AG09309 (cell line): ENCODE measurements at regions not wholly inside any gene's neighbourhood (a gene's known extent, or its start where the extent isn't known, plus 50 kb on each side); places are given as distances from the start of the nearest gene placed in this dataset.
"Not testable (repeated sequence)": the region's sequence is repeated elsewhere in the genome, so short reads cannot be mapped to it uniquely, and the experiment has no call there.

Source experiments
- DNase-seq: peaks from one replicate; pipeline ENCODE4 v3.0.0-alpha.2; 2010; ENCODE audit warnings: low read depth
- H3K4me3 ChIP-seq: 2 replicates; pipeline ENCODE4 v1.5.1; 2011; ENCODE audit warnings: mild to moderate bottlenecking, low read depth, low read length, moderate library complexity; ENCODE audit not compliant: control insufficient read depth

DNA sequence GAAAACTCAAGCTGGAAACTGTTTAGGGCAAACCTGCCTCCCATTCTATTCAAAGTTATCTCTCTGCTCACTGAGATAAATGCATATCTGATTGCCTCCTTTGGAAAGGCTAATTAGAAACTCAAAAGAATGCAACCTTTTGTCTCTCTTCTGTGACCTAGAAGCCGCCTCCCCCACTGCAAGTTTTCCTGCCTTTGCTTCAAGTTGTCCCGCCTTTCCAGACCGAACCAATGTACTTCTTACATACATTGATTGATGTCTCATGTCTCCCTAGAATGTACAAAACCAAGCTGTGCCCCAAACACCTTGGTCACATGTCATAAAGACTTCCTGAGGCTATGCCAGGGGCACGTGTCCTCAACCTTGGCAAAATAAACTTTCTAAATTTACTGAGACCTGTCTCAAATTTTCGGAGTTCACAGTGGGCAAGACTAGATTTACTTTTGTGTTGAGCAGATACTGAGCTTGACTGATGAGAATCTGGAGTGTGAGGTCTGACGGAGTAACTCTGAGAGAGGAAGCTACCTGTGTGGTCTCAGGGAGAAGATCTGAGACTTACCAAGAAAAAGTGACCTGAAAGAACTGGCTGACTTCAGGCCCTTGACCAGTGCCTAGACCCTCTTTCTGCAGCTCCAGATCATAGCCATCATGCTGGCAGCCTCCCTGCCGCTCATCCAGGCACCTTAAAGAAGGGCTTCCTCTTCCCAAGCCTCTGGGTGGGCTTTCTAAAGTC is 124.7 kb upstream of the NBPF9 start:
- not testable (repeated sequence) for DNase-seq

DNA sequence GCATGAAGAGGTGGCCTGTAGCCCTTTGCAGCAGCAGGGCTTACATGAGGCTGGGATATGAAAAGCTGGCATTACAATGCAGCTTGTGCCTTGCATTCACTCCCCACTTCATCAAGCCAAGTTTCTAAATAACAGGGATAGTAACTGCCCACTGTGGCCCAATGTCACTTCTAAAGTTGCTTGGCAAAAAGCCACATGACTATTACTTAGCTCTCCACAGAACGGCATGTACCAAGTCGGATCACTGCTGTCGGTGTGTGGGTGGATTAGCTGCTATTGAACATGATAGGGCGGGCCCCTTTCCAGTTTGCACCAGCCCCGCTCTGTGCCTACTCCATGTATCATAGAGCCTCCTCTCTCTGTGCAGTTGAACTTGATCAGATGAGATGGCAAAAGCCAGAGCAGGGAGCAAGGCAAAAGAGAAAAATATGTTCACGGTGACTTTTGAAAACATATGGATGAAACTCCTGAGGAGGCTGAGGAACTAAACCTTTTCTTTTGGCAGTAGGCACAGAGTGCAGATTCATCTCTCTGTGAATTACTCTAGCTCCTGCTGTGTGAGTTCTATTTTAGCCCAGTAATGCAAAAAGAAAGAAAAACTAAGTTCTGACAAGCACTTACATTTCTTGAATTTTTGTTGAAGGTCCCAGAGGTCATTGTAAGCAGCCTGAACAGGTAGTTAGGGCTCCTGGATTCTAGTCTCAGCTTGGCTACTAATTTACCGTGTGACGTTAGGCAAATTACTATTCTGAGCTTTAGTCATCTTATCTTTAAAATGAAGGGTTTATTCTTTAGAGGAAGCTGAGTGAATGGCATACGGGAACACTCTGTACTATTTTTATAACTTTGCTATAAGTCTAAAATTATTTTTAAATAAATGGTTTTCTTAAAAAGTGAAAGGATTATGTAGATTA is 125.6 kb upstream of the NBPF9 start:
- DNase-seq, H3K4me3 ChIP-seq: not testable (repeated sequence)

More for the DNA sequence above, 124.7 kb upstream of the NBPF9 start:
- not testable (repeated sequence) for H3K4me3 ChIP-seq

DNA sequence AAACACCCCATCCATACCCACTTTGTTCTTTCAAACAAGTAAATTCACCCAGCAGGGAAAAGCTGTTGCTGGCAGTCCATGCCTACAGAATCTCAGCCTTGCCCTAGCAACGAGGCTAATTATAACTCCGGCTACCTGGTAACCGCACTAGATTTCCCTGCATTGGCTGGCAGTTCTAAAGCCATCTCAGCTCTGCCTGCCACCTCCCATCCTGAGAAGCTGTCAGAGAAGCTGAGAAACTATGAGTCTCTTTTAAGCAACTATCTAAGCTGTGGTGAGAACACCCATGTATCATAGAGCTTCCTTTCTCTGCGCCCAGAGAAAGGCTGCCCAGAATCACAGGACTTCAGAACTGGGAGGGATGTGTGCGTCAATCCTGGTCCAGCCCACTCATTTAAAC is 126.5 kb upstream of the NBPF9 start:
- not testable (repeated sequence) for DNase-seq, H3K4me3 ChIP-seq

DNA sequence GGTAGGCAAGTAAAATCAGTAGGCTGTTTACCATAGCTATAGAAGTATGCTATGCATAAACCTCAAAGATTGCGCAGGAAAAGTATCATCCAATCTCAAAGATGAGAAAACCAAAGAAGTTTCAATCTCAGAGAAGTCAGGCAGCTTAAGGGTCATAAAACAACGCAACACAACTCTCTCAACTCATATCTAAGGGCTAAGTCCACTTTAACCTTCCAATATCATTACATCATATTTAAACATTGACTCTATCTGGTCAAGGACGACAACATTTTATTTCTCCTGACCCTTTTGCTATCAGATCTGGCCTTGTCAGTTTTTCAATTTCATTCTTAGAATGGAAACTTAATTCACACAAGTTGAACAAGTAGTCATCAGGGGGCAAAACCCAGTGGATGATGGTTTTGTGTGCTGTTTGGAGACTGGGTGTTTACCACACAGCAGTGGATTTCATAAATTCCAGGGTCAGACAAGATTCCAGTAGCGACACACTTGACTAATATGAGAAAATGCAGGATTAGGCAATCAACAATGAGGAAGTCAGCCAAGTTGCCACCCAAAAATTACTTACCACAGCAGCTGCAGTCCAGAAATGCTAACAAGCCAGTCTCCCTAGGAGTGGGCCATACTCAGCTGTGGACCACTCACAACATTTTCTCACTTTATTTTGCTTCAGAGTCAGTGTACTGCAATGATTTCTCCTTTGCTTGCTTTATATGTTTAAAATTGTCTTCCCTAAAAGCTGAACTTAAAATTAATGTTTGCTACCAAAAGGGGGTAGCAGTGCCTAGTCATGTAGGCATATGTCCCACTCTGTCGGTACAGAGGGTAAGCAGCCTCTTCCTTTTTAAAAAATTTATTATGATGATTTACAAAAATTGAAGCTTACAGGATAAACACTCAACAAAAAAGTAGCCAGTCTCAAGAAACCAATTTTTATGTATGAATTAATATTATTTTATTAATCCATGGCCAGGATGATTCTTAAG is 131.9 kb upstream of the NBPF9 start:
- not testable (repeated sequence) for DNase-seq, H3K4me3 ChIP-seq

DNA sequence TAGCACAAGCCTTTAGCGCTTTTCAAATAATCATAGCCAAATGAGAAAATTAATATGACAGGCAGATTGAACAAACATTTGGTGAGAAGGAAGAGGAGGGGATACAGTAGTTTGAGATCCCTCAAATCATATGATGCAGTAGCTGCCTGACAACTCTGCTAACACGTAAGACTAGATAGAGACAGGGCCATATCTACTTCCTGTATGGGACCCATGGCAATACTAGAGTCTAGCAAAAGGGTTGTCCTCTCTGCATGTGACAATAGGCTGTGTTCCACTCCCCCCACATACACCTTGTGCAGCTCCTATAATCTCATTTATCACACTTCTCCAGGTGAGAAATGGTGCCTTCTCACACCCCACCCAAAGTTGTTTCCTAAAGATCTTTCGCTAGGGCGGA is 134.2 kb upstream of the NBPF9 start:
- not testable (repeated sequence) for H3K4me3 ChIP-seq, DNase-seq

DNA sequence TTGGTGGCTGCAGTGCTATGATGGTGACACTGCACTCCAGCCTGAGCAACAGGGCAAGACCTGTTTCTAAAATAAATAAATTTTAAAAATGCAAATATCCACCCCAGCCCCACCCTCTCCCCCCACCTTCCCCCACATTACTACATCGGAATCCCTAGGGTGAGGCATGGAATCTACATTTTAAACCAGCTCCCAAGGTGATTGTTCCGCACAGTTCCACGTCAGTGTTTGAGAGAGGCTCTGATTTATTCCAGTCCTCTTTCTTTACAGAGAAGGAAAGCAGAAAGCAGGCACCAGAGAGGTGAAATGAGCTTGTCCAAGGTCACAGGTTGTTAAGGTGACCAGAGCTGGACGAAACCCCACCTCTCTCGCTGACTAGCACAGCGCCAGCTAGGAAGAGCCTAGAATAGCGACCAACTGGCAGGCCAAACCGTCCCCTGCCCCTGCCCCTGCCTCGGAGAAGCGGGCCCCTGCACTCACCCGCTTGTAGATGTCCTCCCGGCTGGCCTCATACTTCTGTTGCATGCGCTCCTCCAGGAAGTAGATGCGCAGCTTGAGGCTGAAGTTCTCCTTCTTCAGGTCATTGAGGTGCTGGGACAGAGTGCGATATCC is 136.7 kb upstream of the NBPF9 start:
- DNase-seq, H3K4me3 ChIP-seq: not testable (repeated sequence)

DNA sequence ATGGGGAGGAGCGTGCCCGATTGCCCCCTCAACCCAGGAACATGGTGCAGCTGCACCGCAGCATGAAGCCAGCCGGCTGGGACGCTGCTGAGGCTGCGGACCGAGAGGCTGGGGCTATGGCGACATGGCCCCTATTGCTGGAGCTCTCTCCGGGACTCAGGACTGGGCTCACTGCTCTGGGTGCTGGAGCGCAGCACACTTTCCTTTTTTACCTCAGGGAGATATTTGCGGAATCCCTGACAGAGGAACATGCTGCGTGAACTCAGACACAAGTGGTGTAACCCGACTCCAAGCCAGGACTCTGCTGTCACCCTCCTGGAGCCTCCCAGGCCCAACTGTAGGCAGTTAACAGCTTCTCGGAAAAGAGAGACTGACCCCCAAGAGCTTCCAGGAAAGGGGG is 137.2 kb upstream of the NBPF9 start:
- not testable (repeated sequence) for H3K4me3 ChIP-seq, DNase-seq

DNA sequence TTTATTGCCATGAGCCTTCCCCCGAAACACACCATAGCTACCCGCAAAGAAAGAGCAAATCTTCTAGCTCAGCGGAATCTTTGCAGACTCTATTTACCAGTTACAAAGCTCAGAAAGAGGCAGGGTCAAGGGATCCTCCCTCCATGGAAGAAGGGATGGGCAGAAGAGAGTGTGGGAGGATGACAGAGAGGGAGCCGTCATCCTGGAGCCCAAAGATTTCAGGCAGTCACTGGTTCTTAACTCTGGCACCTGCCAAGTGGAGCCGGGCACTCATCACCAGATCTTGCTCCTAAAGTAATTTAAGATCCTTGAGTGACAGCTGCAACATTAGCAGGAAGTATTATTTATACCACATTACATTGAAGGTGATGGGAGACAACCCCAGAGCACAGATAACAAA is 137.9 kb upstream of the NBPF9 start:
- DNase-seq, H3K4me3 ChIP-seq: not testable (repeated sequence)

DNA sequence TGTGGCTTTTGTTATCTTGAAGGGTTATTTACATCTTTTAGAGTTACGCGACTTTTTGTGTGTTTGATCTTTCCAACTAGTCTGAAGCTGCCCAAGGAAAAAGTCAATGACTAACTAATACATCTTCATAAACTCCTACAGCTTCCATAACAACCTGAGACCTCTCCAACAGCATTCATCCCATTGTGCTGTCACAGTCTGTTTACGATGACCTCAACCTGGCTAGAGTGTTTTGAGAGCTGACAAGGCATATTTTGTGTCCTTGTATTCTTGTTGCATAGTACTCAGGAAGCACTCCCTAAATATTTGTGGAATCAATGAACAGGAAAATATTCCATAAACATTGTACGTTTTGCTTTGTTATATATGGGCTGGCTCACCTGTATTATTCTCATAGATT is 140.2 kb upstream of the NBPF9 start:
- not testable (repeated sequence) for H3K4me3 ChIP-seq, DNase-seq

DNA sequence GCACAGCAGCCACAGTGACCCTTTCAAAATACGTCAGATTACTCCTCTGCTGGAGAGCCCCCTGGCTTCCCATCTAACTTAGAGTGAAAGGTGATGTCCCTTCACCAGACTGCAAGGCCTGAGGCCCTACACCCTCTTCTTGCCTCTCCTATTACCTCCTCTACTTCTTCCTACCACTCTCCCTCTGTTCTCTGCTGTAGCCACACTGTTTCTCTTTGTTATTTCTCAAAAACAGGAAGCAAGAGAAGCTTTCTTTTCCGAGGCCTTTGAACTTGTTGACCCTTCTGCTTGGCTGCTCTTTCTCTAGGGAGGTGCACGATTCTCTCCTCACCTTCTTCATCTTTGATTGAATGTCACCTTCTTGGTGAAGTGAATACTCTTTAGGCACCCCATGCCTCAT is 141.3 kb upstream of the NBPF9 start:
- H3K4me3 ChIP-seq, DNase-seq: not testable (repeated sequence)

DNA sequence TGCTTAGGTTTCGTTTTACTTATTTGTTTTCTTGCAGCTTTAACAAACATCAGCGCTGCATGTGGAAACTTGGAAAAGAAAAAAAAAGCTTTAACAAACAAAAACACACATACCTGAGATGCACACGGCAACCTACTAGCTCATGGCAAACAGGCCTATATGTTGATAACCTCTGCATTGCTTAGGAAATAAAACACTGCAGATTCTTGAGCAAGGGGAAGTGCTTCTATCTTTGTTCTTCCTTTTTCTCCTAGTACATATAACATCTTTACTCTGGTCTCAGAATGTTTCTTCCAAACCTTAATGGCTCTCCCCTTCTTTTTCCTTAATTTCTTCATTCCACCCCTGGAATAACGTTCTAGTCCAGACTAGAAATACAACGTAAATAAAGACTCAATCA is 142.9 kb upstream of the NBPF9 start:
- H3K4me3 ChIP-seq, DNase-seq: not testable (repeated sequence)

DNA sequence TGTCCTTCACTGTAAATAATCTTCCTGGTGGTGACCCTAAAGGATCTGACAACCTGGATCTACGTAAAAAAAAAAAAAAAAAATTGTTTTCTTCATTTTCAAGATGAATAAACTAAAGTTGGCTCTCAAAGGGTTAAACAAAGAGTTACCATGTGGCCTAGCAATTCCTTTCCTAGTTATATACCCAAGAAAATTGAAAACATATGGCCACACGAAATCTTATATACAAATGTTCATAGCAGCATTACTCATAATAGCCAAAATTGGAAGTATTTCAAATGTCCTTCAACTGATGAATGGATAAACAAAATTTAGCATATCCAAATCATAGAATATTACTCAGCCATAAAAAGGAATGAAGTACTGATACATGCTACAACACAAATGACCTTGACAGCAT is 145.3 kb upstream of the NBPF9 start:
- not testable (repeated sequence) for DNase-seq, H3K4me3 ChIP-seq

DNA sequence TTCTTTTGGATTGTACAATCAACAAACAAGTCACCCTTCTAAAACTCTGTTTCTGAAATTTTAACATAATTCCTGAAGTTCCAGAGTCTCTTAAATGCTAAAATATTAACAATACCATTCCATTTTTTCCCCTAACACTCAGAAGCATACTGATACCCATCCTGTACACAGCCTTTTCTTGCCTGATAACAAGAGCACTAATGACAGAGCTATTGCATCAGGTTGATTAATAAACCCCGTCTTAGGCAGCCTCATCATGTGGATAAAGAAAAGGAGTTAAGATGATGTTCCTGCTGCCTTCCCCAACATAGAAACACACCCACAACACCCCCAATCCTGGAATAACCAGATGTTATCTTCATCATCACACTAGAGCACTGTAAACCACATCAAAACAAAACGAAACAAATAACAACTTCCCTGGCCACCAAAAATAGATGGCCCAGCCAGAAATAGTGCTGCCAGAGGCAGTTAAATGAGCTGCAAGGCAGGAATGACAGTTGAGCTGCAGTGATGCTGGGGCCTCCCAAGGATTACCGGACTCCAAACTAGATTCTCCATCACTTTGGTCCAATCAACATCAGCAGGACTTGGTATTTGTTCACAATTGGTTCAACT is 146.6 kb upstream of the NBPF9 start:
- not testable (repeated sequence) for DNase-seq, H3K4me3 ChIP-seq

DNA sequence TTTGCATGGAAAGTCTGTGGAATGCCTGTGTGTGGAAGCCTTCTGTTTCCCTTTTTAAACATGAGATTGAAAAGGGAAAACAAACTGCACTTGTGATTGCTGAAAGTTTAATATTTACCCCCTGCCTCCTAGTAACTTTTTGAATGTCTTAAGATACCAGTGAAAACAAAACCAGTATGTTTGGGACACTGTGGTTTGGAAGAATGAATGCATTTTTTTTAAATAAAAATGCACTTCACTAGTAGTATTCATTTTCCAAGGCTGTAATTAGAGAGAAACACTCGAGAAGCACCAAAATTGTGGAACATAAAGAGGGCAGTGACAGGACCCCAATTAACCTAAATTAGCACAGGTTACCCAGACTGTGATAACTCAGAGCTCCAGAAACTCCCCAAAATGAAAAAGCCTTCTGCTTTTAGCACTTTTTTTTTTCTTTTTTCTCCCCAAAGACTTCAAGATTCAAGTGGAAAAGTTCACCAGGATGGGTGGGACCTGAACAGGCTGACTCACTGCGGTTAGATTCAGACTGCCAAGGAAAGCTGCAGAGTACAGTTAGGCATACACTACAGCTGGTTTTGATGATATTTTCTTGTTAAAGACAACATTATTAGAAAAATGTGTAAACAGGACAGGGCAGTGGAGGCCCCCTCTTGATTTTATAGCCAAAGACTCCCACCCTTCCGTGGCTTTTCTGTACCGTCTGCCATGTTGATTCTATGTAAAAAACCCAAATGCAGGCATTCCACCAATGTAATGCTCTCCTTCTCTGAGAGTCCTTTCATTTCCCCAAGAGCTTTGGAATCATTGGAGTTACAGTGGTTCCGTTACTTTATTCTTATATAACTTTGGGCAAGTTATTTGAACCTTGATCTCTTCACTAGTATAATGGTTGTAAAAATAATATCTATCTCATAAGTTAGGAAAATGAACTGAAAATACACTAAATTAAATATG is 151.8 kb upstream of the NBPF9 start:
- DNase-seq = not testable (repeated sequence)

DNA sequence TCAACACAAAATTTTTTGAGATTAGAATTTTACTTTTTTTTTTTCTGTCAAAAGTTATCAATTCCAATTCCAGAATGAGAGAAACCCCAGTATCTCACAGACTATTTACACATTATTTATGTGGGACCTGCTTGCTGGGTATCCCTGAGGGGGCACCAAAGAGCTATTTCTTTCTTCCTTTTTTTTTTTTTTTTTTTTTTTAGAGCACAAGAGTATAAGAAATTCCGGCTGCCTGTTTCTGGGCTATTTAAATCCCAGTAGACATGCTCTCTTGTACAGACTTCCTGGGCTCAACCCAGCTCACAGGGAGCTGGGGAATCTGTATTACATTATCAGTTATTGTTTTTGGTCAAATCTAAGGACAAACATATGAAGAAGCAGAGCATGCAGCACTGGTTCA is 156.9 kb upstream of the NBPF9 start:
- H3K4me3 ChIP-seq, DNase-seq: not testable (repeated sequence)

More for the DNA sequence above, 151.8 kb upstream of the NBPF9 start:
- H3K4me3 ChIP-seq = not testable (repeated sequence)

DNA sequence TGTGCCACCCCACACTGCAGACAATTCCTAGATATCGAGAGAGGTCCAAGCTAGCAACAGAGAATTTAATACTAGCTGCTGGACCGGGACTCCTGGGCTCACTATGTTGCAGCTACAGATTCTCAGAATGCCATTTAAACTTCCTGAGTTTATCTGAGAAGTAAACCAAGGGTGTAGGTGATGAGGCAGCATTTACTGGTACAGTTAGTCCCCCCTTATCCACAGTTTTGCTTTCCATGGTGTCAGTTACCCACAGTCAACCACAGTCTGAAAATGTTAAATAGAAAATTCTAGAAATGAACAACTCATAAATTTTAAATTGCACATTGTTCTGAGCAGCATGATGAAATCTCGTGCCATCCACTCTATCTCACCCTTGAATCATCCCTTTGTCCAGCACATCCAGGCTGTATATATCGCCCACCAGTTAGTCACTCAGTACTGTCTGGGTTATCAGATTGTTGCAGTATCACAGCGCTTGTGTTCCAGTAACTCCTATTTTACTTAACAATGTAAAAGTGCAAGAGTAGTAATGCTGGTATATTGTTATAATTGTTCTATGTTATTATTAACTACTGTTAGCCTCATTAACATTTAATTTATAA is 157.5 kb upstream of the NBPF9 start:
- not testable (repeated sequence) for DNase-seq

More for the DNA sequence above, 157.5 kb upstream of the NBPF9 start:
- H3K4me3 ChIP-seq = not testable (repeated sequence)
